Naive B cell (primary cell): ENCODE measurements at regions not wholly inside any gene's neighbourhood (a gene's known extent, or its start where the extent isn't known, plus 50 kb on each side); places are given as distances from the start of the nearest gene placed in this dataset.

Experiments
- ATAC-seq, 2 donors: fragments of 150-1000 bp; cut with Tn5 transposase; 2 replicates each; pipeline ENCODE4 v1.10.0; 2021; ENCODE audit warnings: low read depth in 2 of 2, mild to moderate bottlenecking in 2 of 2, moderate library complexity in 2 of 2
- DNase-seq: peaks from one replicate; pipeline ENCODE4 v3.0.0; 2022
- H3K27ac Mint-ChIP-seq, 6 donors: one replicate each; pipeline ENCODE4 v1.8.0; 2020 to 2022; ENCODE audit warnings: mild to moderate bottlenecking in 6 of 6, mixed read lengths in 6 of 6, moderate library complexity in 5 of 6, inconsistent platforms in 2 of 6
- H3K27me3 Mint-ChIP-seq, 3 donors: one replicate each; pipeline ENCODE4 v1.8.0; 2021 to 2022; ENCODE audit warnings: mixed read lengths in 3 of 3, mild to moderate bottlenecking in 1 of 3
- H3K36me3 Mint-ChIP-seq, 2 donors: one replicate each; pipeline ENCODE4 v1.8.0; 2020 to 2022; ENCODE audit warnings: mixed read lengths in 2 of 2, inconsistent platforms in 1 of 2, mild to moderate bottlenecking in 1 of 2
- H3K4me1 Mint-ChIP-seq, 3 donors: one replicate each; pipeline ENCODE4 v1.8.0; 2020 to 2022; ENCODE audit warnings: mixed read lengths in 3 of 3, inconsistent platforms in 1 of 3, mild to moderate bottlenecking in 1 of 3, moderate library complexity in 1 of 3
- H3K4me3 Mint-ChIP-seq, 8 donors: one replicate each; pipeline ENCODE4 v1.8.0; 2020 to 2022; ENCODE audit warnings: mild to moderate bottlenecking in 8 of 8, mixed read lengths in 8 of 8, moderate library complexity in 8 of 8, inconsistent platforms in 2 of 8
- H3K9me3 Mint-ChIP-seq, 7 donors: one replicate each; pipeline ENCODE4 v1.8.0; 2020 to 2022; ENCODE audit warnings: mixed read lengths in 7 of 7, mild to moderate bottlenecking in 5 of 7, inconsistent platforms in 2 of 7, moderate library complexity in 1 of 7

DNA sequence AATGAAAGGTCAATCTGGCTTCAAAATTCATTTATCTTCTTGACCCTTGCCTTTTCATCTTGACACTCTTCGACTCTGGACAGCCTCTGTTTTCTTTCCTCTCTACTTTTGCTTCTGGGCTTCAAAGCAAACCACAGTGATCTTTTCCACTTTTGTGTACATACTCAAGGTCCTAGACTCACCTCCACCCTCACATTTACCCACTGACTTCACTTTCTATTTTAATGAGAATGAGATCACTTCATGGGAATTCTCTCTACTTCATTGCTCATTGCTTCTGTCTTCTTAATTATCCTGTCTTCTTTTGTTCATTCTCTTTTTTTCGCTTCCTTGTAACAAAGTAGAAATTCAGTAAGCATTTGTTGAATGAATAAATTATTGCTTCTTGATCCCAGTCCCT lies 330.1 kb upstream of the HAND2 start:
- H3K9me3 Mint-ChIP-seq: peaks cover 5 to 20% (median 9%) of the 10 kb centered on the region in 7 donors
- ATAC-seq: no peak
- H3K27me3 Mint-ChIP-seq: no peaks in the 10 kb centered on the region
- H3K4me3 Mint-ChIP-seq: no peak overlapping the region
- DNase-seq: no peak
- no peak overlapping the region for H3K27ac Mint-ChIP-seq
- H3K4me1 Mint-ChIP-seq: no peaks in the 10 kb centered on the region
- H3K36me3 Mint-ChIP-seq: no peaks in the 10 kb centered on the region

DNA sequence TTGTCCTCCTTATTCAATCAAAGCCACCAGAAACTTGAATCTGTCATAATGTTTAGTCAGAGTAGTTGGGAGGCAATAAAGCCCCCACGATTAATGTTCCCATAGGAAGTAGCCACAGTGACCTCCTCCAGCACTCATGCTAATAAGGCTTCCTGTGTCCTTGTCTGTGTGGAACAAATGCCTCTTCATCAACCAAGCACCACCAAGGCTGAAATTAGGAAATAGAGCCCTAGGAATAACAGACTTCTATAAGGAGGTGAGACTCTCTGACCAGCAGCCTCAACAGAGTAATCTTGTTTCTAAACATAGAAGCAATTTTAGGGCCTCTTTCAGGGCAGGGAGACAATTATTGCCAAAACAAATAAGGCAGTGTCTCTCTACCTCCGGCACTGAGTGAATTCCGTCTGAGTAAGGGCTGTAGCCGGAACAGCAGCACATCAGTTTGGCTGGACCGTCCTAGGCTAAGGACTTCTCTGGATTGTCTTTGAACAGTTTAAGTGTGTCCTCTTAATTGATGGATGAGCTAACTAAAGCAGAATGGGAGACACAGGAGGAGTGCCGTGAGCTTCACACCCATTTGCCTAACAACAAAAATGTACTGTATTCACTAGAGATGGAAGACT lies 329.2 kb upstream of the HAND2 start:
- Mint-ChIP-seq H3K9me3 (peaks cover 2 to 11% (median 4%) of the 10 kb centered on the region in 7 donors), H3K36me3 (no peaks in the 10 kb centered on the region), H3K4me3 (no peak overlapping the region), H3K4me1 (no peaks in the 10 kb centered on the region), H3K27me3 (no peaks in the 10 kb centered on the region), H3K27ac (no peak overlapping the region)
- ATAC-seq: no peak
- no peak for DNase-seq

GRCh38 chr4:173858471-173858870 lies 328.4 kb upstream of the HAND2 start:
- no peak for DNase-seq
- no peak for ATAC-seq
- Mint-ChIP-seq H3K4me3 (no peak overlapping the region), H3K9me3 (peaks cover 0 to 4% (median 2%) of the 10 kb centered on the region in 7 donors), H3K4me1 (no peaks in the 10 kb centered on the region), H3K27me3 (no peaks in the 10 kb centered on the region), H3K27ac (no peak overlapping the region), H3K36me3 (no peaks in the 10 kb centered on the region)

DNA sequence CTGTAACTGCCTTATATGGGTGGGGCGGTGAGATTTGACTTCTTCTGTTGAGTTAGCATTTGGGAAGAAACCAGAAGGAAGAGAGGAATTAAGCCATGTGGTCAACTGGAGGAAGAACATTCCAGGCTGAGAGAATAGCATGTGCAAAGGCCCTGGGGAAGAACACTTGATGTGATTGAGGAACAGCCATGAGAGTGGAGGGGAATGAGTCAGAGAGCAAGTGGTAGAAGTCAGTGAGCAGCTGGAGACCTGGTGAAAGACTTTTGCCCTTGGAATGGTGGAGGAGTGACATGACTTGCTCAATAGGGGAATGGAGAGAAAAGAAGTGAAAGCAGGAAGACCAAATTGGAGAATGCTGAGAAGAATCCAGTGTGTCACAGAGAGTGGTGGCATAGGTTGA lies 327.8 kb upstream of the HAND2 start:
- DNase-seq (no peak), ATAC-seq (no peak)
- H3K36me3 Mint-ChIP-seq: no peaks in the 10 kb centered on the region
- no peak overlapping the region for H3K4me3 Mint-ChIP-seq
- no peaks in the 10 kb centered on the region for H3K27me3 Mint-ChIP-seq
- peaks cover 0 to 4% (median 2%) of the 10 kb centered on the region in 7 donors for H3K9me3 Mint-ChIP-seq
- no peak overlapping the region for H3K27ac Mint-ChIP-seq
- H3K4me1 Mint-ChIP-seq: no peaks in the 10 kb centered on the region

DNA sequence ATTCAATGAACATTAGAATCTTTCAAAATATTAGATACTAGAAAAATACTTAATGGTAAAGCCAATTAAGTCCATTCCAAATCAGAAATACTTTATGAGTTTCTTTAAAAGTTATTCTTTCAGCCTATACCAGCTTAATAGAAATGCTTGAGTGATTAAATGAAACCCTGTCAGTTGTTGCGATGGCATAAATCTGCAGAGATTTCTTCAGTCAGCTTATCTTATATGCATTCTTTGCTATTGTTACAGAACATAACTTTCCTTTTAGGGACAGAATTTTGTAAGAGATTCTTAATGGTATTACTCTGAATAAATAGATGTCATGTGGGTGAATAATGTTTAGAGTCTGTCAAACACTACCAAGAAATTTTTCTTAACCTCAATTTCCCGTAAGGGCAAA lies 325.0 kb upstream of the HAND2 start:
- Mint-ChIP-seq H3K4me3 (no peak overlapping the region), H3K27me3 (no peaks in the 10 kb centered on the region), H3K36me3 (no peaks in the 10 kb centered on the region), H3K27ac (no peak overlapping the region), H3K9me3 (peaks cover 0 to 4% (median 2%) of the 10 kb centered on the region in 7 donors), H3K4me1 (no peaks in the 10 kb centered on the region)
- DNase-seq: no peak
- ATAC-seq: no peak

DNA sequence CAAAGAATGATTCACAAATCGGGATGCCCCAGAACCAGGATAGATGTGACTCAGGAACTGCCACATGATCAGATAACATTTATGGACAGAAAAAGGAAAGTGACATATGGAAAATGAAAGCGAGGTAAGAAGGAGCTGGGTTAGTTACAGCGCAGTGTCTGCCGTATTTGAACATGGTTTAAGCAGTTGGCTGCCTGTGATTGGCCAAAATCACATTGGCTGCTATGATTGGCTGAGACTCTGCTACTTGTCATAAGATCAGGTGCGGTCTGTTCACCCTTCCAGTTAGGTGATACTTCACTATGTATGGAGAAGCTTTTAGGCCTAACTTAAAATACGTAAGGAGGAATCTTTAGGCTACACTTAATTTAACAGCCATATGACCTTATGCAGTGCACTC lies 322.7 kb upstream of the HAND2 start:
- Mint-ChIP-seq H3K36me3 (no peaks in the 10 kb centered on the region), H3K9me3 (peaks cover 0 to 6% (median 1%) of the 10 kb centered on the region in 7 donors), H3K27me3 (no peaks in the 10 kb centered on the region), H3K4me3 (no peak overlapping the region), H3K4me1 (no peaks in the 10 kb centered on the region), H3K27ac (no peak overlapping the region)
- no peak for DNase-seq
- no peak for ATAC-seq

- peaks cover 0 to 25% (median 5%) of the 10 kb centered on the region in 7 donors for H3K9me3 Mint-ChIP-seq
- no peaks in the 10 kb centered on the region for H3K4me1 Mint-ChIP-seq
- H3K27ac Mint-ChIP-seq: no peak overlapping the region
- no peak overlapping the region for H3K4me3 Mint-ChIP-seq
- H3K36me3 Mint-ChIP-seq: no peaks in the 10 kb centered on the region
- ATAC-seq (no peak), DNase-seq (no peak)
- H3K27me3 Mint-ChIP-seq: no peaks in the 10 kb centered on the region
Observed at GRCh38 chr4:173845580-173845979, 315.6 kb upstream of the HAND2 start.

DNA sequence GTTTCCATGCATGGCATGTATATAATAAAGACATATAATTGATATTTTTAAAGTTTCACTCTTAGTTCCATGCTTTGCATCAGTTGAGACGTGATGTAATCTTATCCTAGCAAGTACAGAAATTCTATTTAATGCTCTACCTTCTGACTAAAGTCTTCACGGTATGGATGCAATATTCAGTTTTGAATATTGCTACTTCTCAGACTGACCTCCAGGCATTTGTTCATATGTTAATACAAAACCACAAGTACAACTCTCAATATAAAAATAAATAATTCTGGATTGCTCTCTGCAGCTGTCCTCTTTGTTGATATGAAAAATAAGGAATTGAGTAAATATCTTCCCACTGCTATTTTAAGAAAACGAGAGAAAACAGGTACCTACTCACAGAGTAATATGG lies 309.8 kb upstream of the HAND2 start:
- H3K36me3 Mint-ChIP-seq: no peaks in the 10 kb centered on the region
- peaks cover 0 to 23% (median 4%) of the 10 kb centered on the region in 7 donors for H3K9me3 Mint-ChIP-seq
- H3K4me1 Mint-ChIP-seq: no peaks in the 10 kb centered on the region
- H3K27me3 Mint-ChIP-seq: no peaks in the 10 kb centered on the region
- DNase-seq: no peak
- H3K27ac Mint-ChIP-seq: no peak overlapping the region
- H3K4me3 Mint-ChIP-seq: no peak overlapping the region
- ATAC-seq: no peak

DNA sequence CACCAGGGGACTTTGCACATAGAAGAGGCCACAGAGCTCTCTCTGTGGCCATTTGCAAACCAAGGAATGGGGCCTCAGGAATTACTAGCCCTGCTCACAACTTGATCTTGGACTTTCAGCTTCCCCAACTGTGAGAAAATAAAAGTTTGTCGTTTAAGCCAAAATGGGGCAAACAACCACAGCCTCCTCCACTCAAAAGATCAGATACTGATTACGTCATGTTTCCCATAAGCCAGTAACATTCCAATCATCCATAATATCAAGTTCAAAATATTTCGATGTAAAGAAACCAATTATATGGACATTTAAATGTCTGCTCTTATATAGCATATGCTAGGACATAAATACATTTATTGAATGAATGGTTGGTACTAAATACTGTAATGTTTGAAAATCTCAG lies 307.5 kb upstream of the HAND2 start:
- H3K9me3 Mint-ChIP-seq: peaks cover 0 to 8% (median under 1%) of the 10 kb centered on the region in 7 donors
- DNase-seq (no peak), ATAC-seq (no peak)
- H3K36me3 Mint-ChIP-seq: no peaks in the 10 kb centered on the region
- no peaks in the 10 kb centered on the region for H3K27me3 Mint-ChIP-seq
- H3K27ac Mint-ChIP-seq: no peak overlapping the region
- no peak overlapping the region for H3K4me3 Mint-ChIP-seq
- no peaks in the 10 kb centered on the region for H3K4me1 Mint-ChIP-seq

- ATAC-seq: no peak
- Mint-ChIP-seq H3K4me3 (no peak overlapping the region), H3K36me3 (no peaks in the 10 kb centered on the region), H3K9me3 (peaks cover 0 to 4% (median 0%) of the 10 kb centered on the region in 7 donors), H3K27ac (no peak overlapping the region), H3K4me1 (no peaks in the 10 kb centered on the region), H3K27me3 (no peaks in the 10 kb centered on the region)
- no peak for DNase-seq
Observed at GRCh38 chr4:173835903-173836302, 305.9 kb upstream of the HAND2 start.

DNA sequence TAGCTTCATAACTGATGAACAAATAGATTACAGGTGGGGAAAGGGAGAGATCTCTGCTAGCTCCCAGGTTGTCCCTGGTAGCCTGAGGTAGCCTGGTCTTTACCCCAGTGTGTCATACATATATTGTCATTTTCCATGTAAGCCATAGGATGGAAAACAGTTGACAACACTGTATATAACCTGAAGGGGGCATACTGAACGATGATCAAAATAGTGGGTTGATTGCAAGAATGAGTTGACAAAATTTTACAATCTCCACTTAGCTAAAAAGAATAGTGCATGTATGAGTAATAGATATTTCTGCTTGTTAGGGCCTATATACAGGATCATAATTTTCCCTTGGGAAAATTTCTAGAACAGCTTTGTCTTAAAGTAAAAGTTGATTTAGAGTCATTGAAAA lies 304.1 kb upstream of the HAND2 start:
- Mint-ChIP-seq H3K27ac (no peak overlapping the region), H3K27me3 (no peaks in the 10 kb centered on the region), H3K9me3 (peaks cover 0 to 8% (median 2%) of the 10 kb centered on the region in 7 donors), H3K36me3 (no peaks in the 10 kb centered on the region), H3K4me3 (no peak overlapping the region), H3K4me1 (no peaks in the 10 kb centered on the region)
- ATAC-seq (no peak), DNase-seq (no peak)

DNA sequence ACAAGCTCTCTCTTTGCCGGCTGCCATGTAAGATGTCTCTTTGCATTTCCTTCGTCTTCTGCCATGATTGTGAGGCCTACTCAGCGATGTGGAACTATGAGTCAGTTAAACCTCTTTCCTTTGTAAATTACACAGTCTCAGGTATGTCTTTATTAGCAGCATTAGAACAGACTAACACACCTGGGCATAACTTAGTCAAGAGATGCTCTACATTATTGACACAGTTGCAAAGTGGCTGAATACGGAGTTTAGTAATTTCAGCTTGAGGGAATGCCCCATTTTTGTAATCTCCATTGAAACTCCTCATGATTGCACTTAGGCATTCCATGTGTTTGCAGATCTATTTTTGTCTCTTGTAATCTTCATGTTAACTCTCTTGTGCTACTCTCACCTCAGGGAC lies 299.5 kb upstream of the HAND2 start:
- ATAC-seq (no peak), DNase-seq (no peak)
- Mint-ChIP-seq H3K36me3 (no peaks in the 10 kb centered on the region), H3K27me3 (no peaks in the 10 kb centered on the region), H3K27ac (no peak overlapping the region), H3K4me1 (no peaks in the 10 kb centered on the region), H3K9me3 (peaks cover 0 to 8% (median 2%) of the 10 kb centered on the region in 7 donors), H3K4me3 (no peak overlapping the region)

DNA sequence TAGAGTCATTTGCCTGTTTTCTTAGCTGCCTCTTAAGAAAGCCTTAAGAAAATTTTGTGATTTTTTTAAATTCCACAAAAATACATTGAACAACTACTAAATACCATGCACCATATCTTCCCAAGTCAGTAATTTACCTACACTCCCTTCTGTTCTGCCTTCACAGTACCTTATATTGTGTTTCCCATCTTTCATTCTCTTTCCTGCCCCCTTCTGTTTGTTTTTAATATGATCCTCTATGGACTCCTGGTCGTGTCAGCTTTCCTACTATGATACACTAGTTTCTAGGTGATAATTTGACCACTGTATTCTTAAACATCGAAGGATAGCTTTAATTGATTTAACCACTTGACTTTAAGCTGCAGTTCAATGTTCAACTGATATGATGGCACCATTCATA lies 297.7 kb upstream of the HAND2 start:
- ATAC-seq (no peak), DNase-seq (no peak)
- Mint-ChIP-seq H3K4me3 (no peak overlapping the region), H3K9me3 (peaks cover 0 to 8% (median 2%) of the 10 kb centered on the region in 7 donors), H3K36me3 (no peaks in the 10 kb centered on the region), H3K4me1 (no peaks in the 10 kb centered on the region), H3K27me3 (no peaks in the 10 kb centered on the region), H3K27ac (no peak overlapping the region)

GRCh38 chr4:173821876-173822275 lies 291.8 kb upstream of the HAND2 start:
- Mint-ChIP-seq H3K27ac (no peak overlapping the region), H3K9me3 (no peaks in the 10 kb centered on the region), H3K4me1 (no peaks in the 10 kb centered on the region), H3K27me3 (no peaks in the 10 kb centered on the region), H3K4me3 (no peak overlapping the region), H3K36me3 (no peaks in the 10 kb centered on the region)
- ATAC-seq: no peak
- no peak for DNase-seq

DNA sequence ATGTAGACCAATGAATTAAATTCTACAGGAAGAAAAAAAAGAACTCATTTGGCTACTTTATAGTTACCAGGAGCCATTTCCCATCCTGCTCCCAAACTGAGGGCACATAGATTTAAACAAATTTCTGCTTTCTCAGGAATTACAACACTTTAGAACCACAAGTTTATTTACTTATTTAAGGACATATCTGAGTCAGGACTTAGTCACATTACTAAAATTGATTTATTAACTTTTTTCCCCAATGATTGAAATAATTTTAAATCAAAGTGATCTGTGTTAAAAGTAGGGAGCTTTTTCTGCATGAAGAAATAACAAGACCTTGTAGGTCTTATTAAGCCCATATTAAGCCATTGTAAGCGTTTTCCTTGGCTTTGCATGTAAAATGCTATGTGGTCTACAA lies 291.0 kb upstream of the HAND2 start:
- H3K4me1 Mint-ChIP-seq: no peaks in the 10 kb centered on the region
- no peaks in the 10 kb centered on the region for H3K36me3 Mint-ChIP-seq
- H3K27ac Mint-ChIP-seq: no peak overlapping the region
- H3K27me3 Mint-ChIP-seq: no peaks in the 10 kb centered on the region
- H3K9me3 Mint-ChIP-seq: no peaks in the 10 kb centered on the region
- no peak for ATAC-seq
- no peak overlapping the region for H3K4me3 Mint-ChIP-seq
- DNase-seq: no peak
